HCT116 (cell line): ENCODE measurements at regions not wholly inside any gene's neighbourhood (a gene's known extent, or its start where the extent isn't known, plus 50 kb on each side); places are given as distances from the start of the nearest gene placed in this dataset.

Experiments
- ATAC-seq: fragments of 200-7000 bp; cut with Tn5 transposase; 2 replicates; pipeline ENCODE4 v1.9.1; 2020; ENCODE audit warnings: mild to moderate bottlenecking, moderate library complexity
- BruUV-seq: library from RNA; stranded (reverse); fragments of 400-500 nt; replicated peaks from 2 replicates; lab custom pipeline; 2021; lab: Mats Ljungman, UMichigan
- CTCF ChIA-PET: fragments of 300-600 bp; sonication (Branson Sonifier 250); formaldehyde crosslinking; loops from one replicate; lab custom pipeline; 2021; ENCODE audit warnings: antibody characterized with exemption; lab: Charles Lee
- POLR2A ChIA-PET: fragments of 300-600, 350-600 bp; sonication (Branson Sonifier 250); formaldehyde crosslinking; loops from one replicate; lab custom pipeline; 2021; ENCODE audit warnings: antibody characterized with exemption; lab: Charles Lee
- RAD21 ChIA-PET, 2 experiments: fragments of 300-600 bp; sonication (Branson Sonifier 250); formaldehyde crosslinking; loops; one replicate each; lab custom pipeline; 2023; ENCODE audit warnings: low total read pairs in 2 of 2; ENCODE audit not compliant: uncharacterized antibody in 2 of 2, unreplicated experiment in 2 of 2, low non-redundant PET in 1 of 2; lab: Charles Lee
- DNase-seq: peaks from one replicate; pipeline ENCODE4 v3.0.0-alpha.2; 2010; ENCODE audit warnings: low read depth, low spot score
- H2AFZ ChIP-seq: fragments of 200-600 bp; shearing (Covaris generic), sonication (generic); 2 replicates; pipeline ENCODE4 v1.6.1; 2017; ENCODE audit warnings: low read depth, mixed run types, mixed read lengths, antibody characterized with exemption, low read length; ENCODE audit not compliant: poor library complexity, severe bottlenecking
- H3K27ac ChIP-seq: 2 replicates; pipeline ENCODE4 v1.5.1; 2012; ENCODE audit warnings: low read depth, low read length
- H3K27me3 ChIP-seq: fragments of 200-600 bp; sonication (generic); 2 replicates; pipeline ENCODE4 v1.6.1; 2016; ENCODE audit warnings: mixed run types, low read length, mixed read lengths; ENCODE audit not compliant: insufficient read depth
- H3K36me3 ChIP-seq, 2 experiments: fragments of 200-500 bp in 1 of 2; fragments of 200-600 bp in 1 of 2; sonication (Bioruptor generic) in 1 of 2; sonication (generic) in 1 of 2; 2 replicates each; pipeline versions ENCODE4 v1.5.1 to v1.6.1; 2014 to 2016; ENCODE audit warnings: low read length in 2 of 2, inconsistent platforms in 1 of 2, mixed read lengths in 1 of 2, mixed run types in 1 of 2; ENCODE audit not compliant: insufficient read depth in 2 of 2, control insufficient read depth in 1 of 2
- H3K4me1 ChIP-seq, 2 experiments: fragments of 200-600 bp in 1 of 2; sonication (generic) in 1 of 2; 2 replicates each; pipeline versions ENCODE4 v1.5.1 to v1.6.1; 2012 to 2017; ENCODE audit warnings: low read length in 2 of 2, inconsistent platforms in 1 of 2, mild to moderate bottlenecking in 1 of 2, mixed read lengths in 1 of 2, mixed run types in 1 of 2, moderate library complexity in 1 of 2; ENCODE audit not compliant: insufficient read depth in 2 of 2, control insufficient read depth in 1 of 2
- H3K4me2 ChIP-seq: fragments of 200-600 bp; sonication (generic); 2 replicates; pipeline ENCODE4 v1.6.1; 2017; ENCODE audit warnings: mixed run types, low read length, mixed read lengths
- H3K4me3 ChIP-seq, 2 experiments: fragments of 200-600 bp in 1 of 2; sonication (generic) in 1 of 2; replicated peaks in 1 of 2; 2 replicates each; pipeline ENCODE4 v1.5.1; 2011 to 2016; ENCODE audit warnings: low read length in 2 of 2, control low read depth in 1 of 2, low read depth in 1 of 2, mild to moderate bottlenecking in 1 of 2, mixed read lengths in 1 of 2, mixed run types in 1 of 2
- H3K79me2 ChIP-seq: fragments of 200-600 bp; sonication (generic); 2 replicates; pipeline ENCODE4 v1.6.1; 2017; ENCODE audit warnings: mild to moderate bottlenecking, mixed run types, low read length, moderate library complexity, mixed read lengths; ENCODE audit not compliant: insufficient read depth
- H3K9ac ChIP-seq: fragments of 200-600 bp; sonication (generic); 2 replicates; pipeline ENCODE4 v1.6.1; 2016; ENCODE audit warnings: low read length, mixed read lengths
- H3K9me2 ChIP-seq: fragments of 200-600 bp; sonication (generic), shearing (Covaris generic); 2 replicates; pipeline ENCODE4 v1.6.1; 2017; ENCODE audit warnings: mixed run types, mild to moderate bottlenecking, moderate library complexity; ENCODE audit not compliant: insufficient read depth
- H3K9me3 ChIP-seq, 2 experiments: fragments of 200-500 bp in 1 of 2; fragments of 200-600 bp in 1 of 2; sonication (Bioruptor generic) in 1 of 2; sonication (generic) in 1 of 2; 2 replicates each; pipeline ENCODE4 v1.6.1; 2014 to 2017; ENCODE audit warnings: low read length in 2 of 2, mixed read lengths in 2 of 2, inconsistent platforms in 1 of 2, low read depth in 1 of 2, mild to moderate bottlenecking in 1 of 2, mixed run types in 1 of 2, moderate library complexity in 1 of 2; ENCODE audit not compliant: control insufficient read depth in 1 of 2, insufficient read depth in 1 of 2
- H4K20me1 ChIP-seq: fragments of 200-600 bp; sonication (generic), shearing (Covaris generic); 2 replicates; pipeline ENCODE4 v1.6.1; 2017; ENCODE audit warnings: mixed run types, mild to moderate bottlenecking, moderate library complexity; ENCODE audit not compliant: insufficient read depth
- CEBPB ChIP-seq: IDR thresholded peaks from 2 replicates; pipeline ENCODE4 v1.6.1; 2012; ENCODE audit warnings: low read depth
- EGR1 ChIP-seq: IDR thresholded peaks from 2 replicates; pipeline ENCODE4 v1.6.1; 2012; ENCODE audit warnings: low read depth
- ELF1 ChIP-seq: IDR thresholded peaks from 2 replicates; pipeline ENCODE4 v1.6.1; 2012; ENCODE audit warnings: low read depth, borderline replicate concordance
- EZH2phosphoT487 ChIP-seq: fragments of 200-600 bp; IDR thresholded peaks from 2 replicates; pipeline ENCODE4 v1.6.1; 2018; ENCODE audit warnings: antibody characterized with exemption, borderline replicate concordance
- FOSL1 ChIP-seq: IDR thresholded peaks from 2 replicates; pipeline ENCODE4 v1.6.1; 2012; ENCODE audit warnings: low read depth
- POLR2AphosphoS5 ChIP-seq: IDR thresholded peaks from 2 replicates; pipeline ENCODE4 v1.6.1; 2011; ENCODE audit warnings: mild to moderate bottlenecking, low read depth, low read length, moderate library complexity
- REST ChIP-seq: IDR thresholded peaks from 2 replicates; pipeline ENCODE4 v1.6.1; 2012; ENCODE audit warnings: low read depth
- SIN3A ChIP-seq: IDR thresholded peaks from 2 replicates; pipeline ENCODE4 v1.6.1; 2012; ENCODE audit warnings: low read depth
- SP1 ChIP-seq: IDR thresholded peaks from 2 replicates; pipeline ENCODE4 v1.6.1; 2012; ENCODE audit warnings: low read depth
- TCF7L2 ChIP-seq: IDR thresholded peaks from 2 replicates; pipeline ENCODE4 v1.7.0; 2011; ENCODE audit warnings: borderline replicate concordance, inconsistent platforms; ENCODE audit not compliant: insufficient read depth, insufficient read length; ENCODE audit errors: extremely low read depth
- YY1 ChIP-seq: IDR thresholded peaks from 2 replicates; pipeline ENCODE4 v1.6.1; 2011; ENCODE audit warnings: low read length, low read depth, moderate library complexity, mild to moderate bottlenecking; ENCODE audit not compliant: insufficient replicate concordance; ENCODE audit errors: extremely low read depth
- ZNF274 ChIP-seq: fragments of 200-500 bp; sonication (Bioruptor generic); IDR thresholded peaks from 2 replicates; pipeline ENCODE4 v1.6.1; 2014; ENCODE audit warnings: mild to moderate bottlenecking, low read depth, low read length, inconsistent platforms
- intact Hi-C: fragments of 100-400 bp; cut with micrococcal nuclease; formaldehyde crosslinking; loops from 2 replicates; pipeline ENCODE4 v1.10.0; 2022
- TF ChIP-seq, protein P1 (sequence below): IDR thresholded peaks from 2 replicates; pipeline ENCODE4 v1.6.1; 2012
- TF ChIP-seq, protein P2 (sequence below): IDR thresholded peaks from 2 replicates; pipeline ENCODE4 v1.6.1; 2011; ENCODE audit warnings: mild to moderate bottlenecking, low read length, moderate library complexity; ENCODE audit not compliant: insufficient replicate concordance; ENCODE audit errors: extremely low read depth
- TF ChIP-seq, protein P3 (sequence below), 3 experiments: fragments of 200-600 bp in 1 of 3; sonication (generic) in 1 of 3; IDR thresholded peaks in 2 of 3; conservative IDR thresholded peaks in 1 of 3; 2 replicates each; pipeline ENCODE4 v1.5.1; 2012 to 2017; ENCODE audit warnings: low read depth in 2 of 3, low read length in 2 of 3, antibody characterized with exemption in 1 of 3, borderline replicate concordance in 1 of 3, control low read depth in 1 of 3, mild to moderate bottlenecking in 1 of 3, mixed read lengths in 1 of 3, mixed run types in 1 of 3, moderate library complexity in 1 of 3; ENCODE audit not compliant: insufficient read depth in 1 of 3

GRCh38 chr16:89040391-89040790 is 53.3 kb upstream of the ACSF3 start (continued):
- TF ChIP-seq REST (no peak), SP1 (no peak), SIN3A (no peak)

DNA sequence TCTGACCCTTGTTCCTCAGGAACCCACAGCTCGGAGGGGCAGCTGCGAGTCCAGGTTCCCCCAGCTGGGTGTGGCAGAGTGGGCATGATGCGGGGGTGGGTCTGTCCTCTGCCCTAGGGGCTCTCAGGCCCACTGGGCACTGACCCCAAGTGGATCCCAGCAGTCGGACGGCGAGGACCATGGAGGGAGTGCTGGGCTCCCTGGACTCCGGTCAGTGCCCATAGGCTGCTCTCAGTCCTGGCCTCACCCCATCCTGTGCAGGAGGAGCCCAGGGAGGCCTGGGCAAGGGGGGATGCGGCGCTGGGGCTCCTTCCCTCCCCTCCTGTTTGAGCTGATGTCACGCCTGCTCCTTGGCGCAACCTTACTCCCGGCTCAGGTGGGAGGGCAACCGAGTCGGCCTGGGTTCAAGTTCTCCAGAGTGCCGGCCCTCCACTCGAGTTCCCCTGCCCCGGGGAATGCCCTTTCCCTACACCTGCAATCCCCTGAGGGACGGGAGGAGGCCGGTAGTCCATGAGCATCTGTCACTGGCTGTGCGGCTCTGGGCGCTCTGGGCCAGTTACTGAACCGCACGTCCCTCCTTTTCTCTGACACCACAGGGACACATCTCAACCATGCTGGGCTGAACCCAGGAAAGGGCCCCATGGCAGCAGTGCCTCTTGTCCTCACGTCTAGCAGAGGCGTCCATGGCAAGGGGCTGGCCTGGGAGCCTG is 52.6 kb upstream of the ACSF3 start:
- no peaks in the 10 kb centered on the region for H3K9me3 ChIP-seq
- H3K27ac ChIP-seq = no peak overlapping the region
- no TSS peak for BruUV-seq
- POLR2A ChIA-PET = no interaction called here
- no peak overlapping the region for H3K4me3 ChIP-seq
- ATAC-seq (no peak), DNase-seq (no peak)
- H3K27me3 ChIP-seq = peaks cover 31% of the 10 kb centered on the region
- H3K4me1 ChIP-seq = no peaks in the 10 kb centered on the region
- intact Hi-C loops = no loop called here
- no peaks in the 10 kb centered on the region for H3K79me2 ChIP-seq
- H4K20me1 ChIP-seq = no peaks in the 10 kb centered on the region
- RAD21 ChIA-PET = no interaction called here
- no peak overlapping the region for H3K9ac ChIP-seq
- H3K36me3 ChIP-seq = no peaks in the 10 kb centered on the region
- CTCF ChIA-PET = no interaction called here
- H3K9me2 ChIP-seq = no peaks in the 10 kb centered on the region; the same call in 1 of the 2 replicates
- no peak overlapping the region for H3K4me2 ChIP-seq
- TF ChIP-seq, protein P1, sequence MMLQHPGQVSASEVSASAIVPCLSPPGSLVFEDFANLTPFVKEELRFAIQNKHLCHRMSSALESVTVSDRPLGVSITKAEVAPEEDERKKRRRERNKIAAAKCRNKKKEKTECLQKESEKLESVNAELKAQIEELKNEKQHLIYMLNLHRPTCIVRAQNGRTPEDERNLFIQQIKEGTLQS = no peak
- no peak for TF ChIP-seq SIN3A
- no peak for TF ChIP-seq ELF1
- no peak for TF ChIP-seq YY1
- TF ChIP-seq EGR1 = no peak
- TF ChIP-seq, protein P2, sequence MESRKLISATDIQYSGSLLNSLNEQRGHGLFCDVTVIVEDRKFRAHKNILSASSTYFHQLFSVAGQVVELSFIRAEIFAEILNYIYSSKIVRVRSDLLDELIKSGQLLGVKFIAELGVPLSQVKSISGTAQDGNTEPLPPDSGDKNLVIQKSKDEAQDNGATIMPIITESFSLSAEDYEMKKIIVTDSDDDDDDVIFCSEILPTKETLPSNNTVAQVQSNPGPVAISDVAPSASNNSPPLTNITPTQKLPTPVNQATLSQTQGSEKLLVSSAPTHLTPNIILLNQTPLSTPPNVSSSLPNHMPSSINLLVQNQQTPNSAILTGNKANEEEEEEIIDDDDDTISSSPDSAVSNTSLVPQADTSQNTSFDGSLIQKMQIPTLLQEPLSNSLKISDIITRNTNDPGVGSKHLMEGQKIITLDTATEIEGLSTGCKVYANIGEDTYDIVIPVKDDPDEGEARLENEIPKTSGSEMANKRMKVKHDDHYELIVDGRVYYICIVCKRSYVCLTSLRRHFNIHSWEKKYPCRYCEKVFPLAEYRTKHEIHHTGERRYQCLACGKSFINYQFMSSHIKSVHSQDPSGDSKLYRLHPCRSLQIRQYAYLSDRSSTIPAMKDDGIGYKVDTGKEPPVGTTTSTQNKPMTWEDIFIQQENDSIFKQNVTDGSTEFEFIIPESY = no peak
- TF ChIP-seq EZH2phosphoT487 = no peak
- TF ChIP-seq, protein P3, sequence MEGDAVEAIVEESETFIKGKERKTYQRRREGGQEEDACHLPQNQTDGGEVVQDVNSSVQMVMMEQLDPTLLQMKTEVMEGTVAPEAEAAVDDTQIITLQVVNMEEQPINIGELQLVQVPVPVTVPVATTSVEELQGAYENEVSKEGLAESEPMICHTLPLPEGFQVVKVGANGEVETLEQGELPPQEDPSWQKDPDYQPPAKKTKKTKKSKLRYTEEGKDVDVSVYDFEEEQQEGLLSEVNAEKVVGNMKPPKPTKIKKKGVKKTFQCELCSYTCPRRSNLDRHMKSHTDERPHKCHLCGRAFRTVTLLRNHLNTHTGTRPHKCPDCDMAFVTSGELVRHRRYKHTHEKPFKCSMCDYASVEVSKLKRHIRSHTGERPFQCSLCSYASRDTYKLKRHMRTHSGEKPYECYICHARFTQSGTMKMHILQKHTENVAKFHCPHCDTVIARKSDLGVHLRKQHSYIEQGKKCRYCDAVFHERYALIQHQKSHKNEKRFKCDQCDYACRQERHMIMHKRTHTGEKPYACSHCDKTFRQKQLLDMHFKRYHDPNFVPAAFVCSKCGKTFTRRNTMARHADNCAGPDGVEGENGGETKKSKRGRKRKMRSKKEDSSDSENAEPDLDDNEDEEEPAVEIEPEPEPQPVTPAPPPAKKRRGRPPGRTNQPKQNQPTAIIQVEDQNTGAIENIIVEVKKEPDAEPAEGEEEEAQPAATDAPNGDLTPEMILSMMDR (IDR thresholded peaks at IDR 0.05 in 2 of 3, conservative IDR thresholded peaks at IDR 0.05 in 1 of 3; ENCODE audit: borderline replicate concordance in 1 of 3, insufficient read depth in 1 of 3, low read depth in 2 of 3, low read length in 2 of 3) = no peak
- TF ChIP-seq SP1 = no peak
- no peak for TF ChIP-seq POLR2AphosphoS5
- TF ChIP-seq TCF7L2 = no peak
- TF ChIP-seq FOSL1 = no peak
- no peak for TF ChIP-seq ZNF274
- TF ChIP-seq CEBPB = no peak
- no peak overlapping the region for H2AFZ ChIP-seq
